ENCODE measurements at regions not wholly inside any gene's neighbourhood (a gene's known extent, or its start where the extent isn't known, plus 50 kb on each side); places are given as distances from the start of the nearest gene placed in this dataset.

DNA sequence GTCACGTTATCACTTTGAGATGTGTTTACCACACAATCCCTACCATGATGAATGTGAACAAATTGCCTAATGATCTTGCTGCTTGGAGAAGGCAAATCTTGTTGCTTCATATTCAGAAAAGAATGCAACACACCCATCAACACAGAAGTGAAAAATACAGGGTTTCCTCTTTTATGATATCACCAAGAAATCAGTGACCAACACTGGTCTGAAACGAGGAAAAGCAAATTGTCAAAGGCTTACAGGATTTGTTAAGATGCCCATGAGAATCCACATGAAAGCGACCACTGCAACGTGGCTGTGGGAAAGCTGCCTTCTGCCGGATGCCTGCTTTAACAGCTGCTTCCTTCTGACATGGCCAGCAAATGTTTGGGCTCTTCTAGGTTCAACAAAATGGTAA is 397.6 kb upstream of the LRATD1 start:
- TF ChIP-seq CTCF (IDR thresholded peaks at IDR 0.05; ENCODE audit: extremely low read depth in 1 of 2, insufficient read depth in 1 of 2, low read depth in 1 of 2, low read length in 2 of 2) (no peak), POLR2A (IDR thresholded peaks at IDR 0.05; ENCODE audit: low read depth, low read length) (no peak), POLR2AphosphoS5 (IDR thresholded peaks at IDR 0.05; ENCODE audit: insufficient read depth, low read depth, low read length) (no peak)
- TF ChIP-seq, protein P1, sequence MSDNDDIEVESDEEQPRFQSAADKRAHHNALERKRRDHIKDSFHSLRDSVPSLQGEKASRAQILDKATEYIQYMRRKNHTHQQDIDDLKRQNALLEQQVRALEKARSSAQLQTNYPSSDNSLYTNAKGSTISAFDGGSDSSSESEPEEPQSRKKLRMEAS (IDR thresholded peaks at IDR 0.05; ENCODE audit: insufficient read depth, insufficient read length) = no peak

Measured in endothelial cell of umbilical vein (primary cell).